Cardiac muscle cell (in vitro differentiated cells and primary cell): ENCODE measurements at regions not wholly inside any gene's neighbourhood (a gene's known extent, or its start where the extent isn't known, plus 50 kb on each side); places are given as distances from the start of the nearest gene placed in this dataset.

Experiments used
- DNase-seq, 2 donors: peaks; one replicate each; pipeline versions ENCODE4 v3.0.0 to v3.0.0-alpha.2; 2010 to 2017; ENCODE audit warnings: low read depth in 1 of 2, low spot score in 1 of 2
- H3K27ac ChIP-seq: fragments of 200-600 bp; sonication (generic); 2 replicates; pipeline ENCODE4 v1.5.1; 2016
- H3K27me3 ChIP-seq: fragments of 200-600 bp; sonication (generic); 2 replicates; pipeline ENCODE4 v1.6.0; 2016; ENCODE audit warnings: control low read depth
- H3K36me3 ChIP-seq: fragments of 200-600 bp; sonication (generic); 2 replicates; pipeline ENCODE4 v1.5.1; 2016; ENCODE audit warnings: control low read depth
- H3K4me1 ChIP-seq: fragments of 200-600 bp; sonication (generic); 2 replicates; pipeline ENCODE4 v1.8.1; 2017; ENCODE audit warnings: low read depth, mild to moderate bottlenecking, mixed run types
- H3K4me3 ChIP-seq: fragments of 200-600 bp; sonication (generic); 2 replicates; pipeline ENCODE4 v1.5.1; 2016; ENCODE audit warnings: mild to moderate bottlenecking
- H3K9me3 ChIP-seq: fragments of 200-600 bp; sonication (generic); 2 replicates; pipeline ENCODE4 v1.5.1; 2017; ENCODE audit warnings: low read depth, mild to moderate bottlenecking, control low read depth
- TF ChIP-seq, protein P1 (sequence below): IDR thresholded peaks from 2 replicates; pipeline ENCODE4 v1.5.1; 2012; ENCODE audit warnings: low read depth, mild to moderate bottlenecking, low read length

DNA sequence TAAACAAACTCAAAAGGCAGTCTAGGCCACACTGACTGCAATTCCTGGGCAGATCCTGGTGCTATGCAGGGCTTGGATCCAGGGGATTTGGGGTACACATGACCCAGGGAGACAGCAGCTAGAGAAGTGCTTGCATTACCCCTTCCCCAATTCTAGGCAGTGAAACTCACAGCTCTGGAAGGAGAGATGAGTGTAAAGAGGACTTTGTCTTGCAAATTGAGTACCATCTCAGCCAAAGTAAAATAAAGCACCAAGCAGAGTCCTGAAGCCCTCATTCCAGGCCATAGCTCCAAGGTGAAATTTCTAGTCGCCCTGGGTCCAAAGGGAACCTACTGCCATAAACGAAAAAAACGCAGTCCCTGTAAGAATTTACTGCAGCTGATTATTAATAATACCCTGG, 644.9 kb upstream of the FLRT2 start:
- DNase-seq = no peak
- Histone ChIP-seq H3K4me1 (no peaks in the 10 kb centered on the region), H3K9me3 (no peaks in the 10 kb centered on the region), H3K4me3 (no peak overlapping the region), H3K36me3 (no peaks in the 10 kb centered on the region), H3K27ac (no peak overlapping the region), H3K27me3 (no peaks in the 10 kb centered on the region)
- TF ChIP-seq, protein P1, sequence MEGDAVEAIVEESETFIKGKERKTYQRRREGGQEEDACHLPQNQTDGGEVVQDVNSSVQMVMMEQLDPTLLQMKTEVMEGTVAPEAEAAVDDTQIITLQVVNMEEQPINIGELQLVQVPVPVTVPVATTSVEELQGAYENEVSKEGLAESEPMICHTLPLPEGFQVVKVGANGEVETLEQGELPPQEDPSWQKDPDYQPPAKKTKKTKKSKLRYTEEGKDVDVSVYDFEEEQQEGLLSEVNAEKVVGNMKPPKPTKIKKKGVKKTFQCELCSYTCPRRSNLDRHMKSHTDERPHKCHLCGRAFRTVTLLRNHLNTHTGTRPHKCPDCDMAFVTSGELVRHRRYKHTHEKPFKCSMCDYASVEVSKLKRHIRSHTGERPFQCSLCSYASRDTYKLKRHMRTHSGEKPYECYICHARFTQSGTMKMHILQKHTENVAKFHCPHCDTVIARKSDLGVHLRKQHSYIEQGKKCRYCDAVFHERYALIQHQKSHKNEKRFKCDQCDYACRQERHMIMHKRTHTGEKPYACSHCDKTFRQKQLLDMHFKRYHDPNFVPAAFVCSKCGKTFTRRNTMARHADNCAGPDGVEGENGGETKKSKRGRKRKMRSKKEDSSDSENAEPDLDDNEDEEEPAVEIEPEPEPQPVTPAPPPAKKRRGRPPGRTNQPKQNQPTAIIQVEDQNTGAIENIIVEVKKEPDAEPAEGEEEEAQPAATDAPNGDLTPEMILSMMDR = no peak

DNA sequence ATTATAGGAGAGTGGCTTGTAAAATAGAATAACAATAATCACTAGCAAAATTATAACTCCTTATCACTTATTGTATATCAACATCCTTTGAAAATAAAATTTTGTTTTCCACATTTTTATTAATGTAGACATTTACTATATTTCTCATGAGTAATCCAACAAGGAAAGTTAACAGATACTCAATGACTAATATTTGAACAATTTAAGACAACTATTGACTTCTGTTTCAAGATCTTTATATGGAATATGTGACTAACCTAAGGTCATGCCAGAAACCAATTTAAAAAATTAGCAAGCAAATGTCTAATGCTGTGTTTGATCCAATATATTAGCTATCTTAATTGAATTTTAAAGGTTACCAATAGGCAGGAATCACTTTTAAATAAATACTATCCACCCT, 638.5 kb upstream of the FLRT2 start:
- Histone ChIP-seq H3K27me3 (no peaks in the 10 kb centered on the region), H3K9me3 (no peaks in the 10 kb centered on the region), H3K4me1 (no peaks in the 10 kb centered on the region), H3K4me3 (no peak overlapping the region), H3K36me3 (no peaks in the 10 kb centered on the region), H3K27ac (no peak overlapping the region)
- no peak for DNase-seq
- TF ChIP-seq, protein P1 = no peak

DNA sequence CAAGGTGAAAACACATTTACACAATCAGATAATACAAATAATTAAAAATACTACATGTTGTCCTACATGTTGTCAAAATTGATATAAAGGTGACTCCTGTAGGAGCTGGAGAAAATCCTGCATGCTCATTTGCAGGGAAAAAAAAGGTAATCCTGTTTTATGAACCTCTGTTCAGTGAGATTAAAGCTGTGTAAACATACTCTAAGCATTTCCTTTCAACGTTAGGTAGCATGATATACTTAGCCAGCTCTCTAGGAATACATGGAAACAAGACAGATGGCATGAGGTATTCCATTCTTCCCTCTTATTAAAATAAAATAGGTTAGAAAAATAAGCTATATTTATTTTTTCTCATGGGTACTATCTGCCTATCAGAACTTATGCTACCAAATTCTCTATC, 635.7 kb upstream of the FLRT2 start:
- Histone ChIP-seq H3K27me3 (no peaks in the 10 kb centered on the region), H3K27ac (no peak overlapping the region), H3K4me1 (no peaks in the 10 kb centered on the region), H3K9me3 (no peaks in the 10 kb centered on the region), H3K4me3 (no peak overlapping the region), H3K36me3 (no peaks in the 10 kb centered on the region)
- TF ChIP-seq, protein P1 = no peak
- DNase-seq = no peak

DNA sequence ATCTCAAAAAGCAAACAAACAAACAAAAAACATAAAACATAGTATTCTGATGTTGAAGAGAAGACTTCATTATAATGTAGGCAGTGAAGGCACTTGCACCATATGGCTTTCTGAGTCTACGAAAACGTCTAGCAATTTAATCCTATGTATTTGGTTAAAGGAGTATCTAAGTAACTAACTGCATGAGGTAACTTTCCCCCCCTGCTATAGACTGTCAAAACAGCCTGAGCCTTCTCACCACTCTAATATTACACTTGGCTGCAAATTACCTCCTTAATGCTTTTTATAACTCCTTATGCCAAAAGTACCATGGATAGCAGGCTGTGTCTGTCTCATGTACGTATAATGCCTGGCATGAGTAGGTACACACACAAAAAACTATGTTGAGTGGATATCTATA, 607.6 kb upstream of the FLRT2 start:
- no peak overlapping the region for H3K4me3 ChIP-seq
- no peaks in the 10 kb centered on the region for H3K36me3 ChIP-seq
- TF ChIP-seq, protein P1 = no peak
- H3K27me3 ChIP-seq = no peaks in the 10 kb centered on the region
- no peaks in the 10 kb centered on the region for H3K9me3 ChIP-seq
- peak in 1 of 2 donors; percentile 7 for DNase-seq
- no peak overlapping the region for H3K27ac ChIP-seq
- no peaks in the 10 kb centered on the region for H3K4me1 ChIP-seq

DNA sequence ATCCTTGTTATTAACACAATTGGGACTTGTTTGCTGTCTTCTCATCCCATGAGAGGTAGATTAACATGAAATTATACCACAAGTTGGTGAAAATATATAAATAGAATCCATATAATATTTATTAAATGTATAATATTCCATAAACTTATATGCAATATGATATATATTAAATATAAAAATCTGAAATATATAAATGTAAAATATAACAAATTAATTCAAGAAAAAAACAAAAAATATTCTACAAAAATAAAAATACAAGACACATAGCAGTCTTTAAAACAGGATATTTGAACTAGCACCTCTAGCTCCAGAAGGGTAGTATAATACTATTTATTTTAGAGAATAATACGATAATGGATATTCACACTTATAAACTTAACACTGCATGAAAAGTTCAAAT, 603.3 kb upstream of the FLRT2 start:
- Histone ChIP-seq H3K27me3 (no peaks in the 10 kb centered on the region), H3K27ac (no peak overlapping the region), H3K4me3 (no peak overlapping the region), H3K36me3 (no peaks in the 10 kb centered on the region), H3K9me3 (no peaks in the 10 kb centered on the region), H3K4me1 (no peaks in the 10 kb centered on the region)
- DNase-seq = no peak
- TF ChIP-seq, protein P1 = no peak
